HepG2 (cell line): ENCODE measurements at regions not wholly inside any gene's neighbourhood (a gene's known extent, or its start where the extent isn't known, plus 50 kb on each side); places are given as distances from the start of the nearest gene placed in this dataset.

ENCODE experiments used
- AHDC1 ChIP-seq: sonication (generic); formaldehyde crosslinking; IDR thresholded peaks from 2 replicates; pipeline ENCODE4 v1.5.1; 2020; ENCODE audit warnings: mild to moderate bottlenecking, missing genetic modification reagents, borderline replicate concordance
- FOXM1 ChIP-seq: sonication (generic); formaldehyde crosslinking; IDR thresholded peaks from 2 replicates; pipeline ENCODE4 v1.5.0; 2020; ENCODE audit warnings: missing genetic modification reagents
- HCFC1 ChIP-seq: fragments of 150-350 bp; IDR thresholded peaks from 2 replicates; pipeline ENCODE4 v1.6.1; 2014; ENCODE audit warnings: low read depth, low read length
- HDAC6 ChIP-seq: fragments of 200-600 bp; sonication (generic); IDR thresholded peaks from 2 replicates; pipeline ENCODE4 v1.7.0; 2017; ENCODE audit warnings: mild to moderate bottlenecking, antibody characterized with exemption, low read length, low read depth
- NR1H2 ChIP-seq: sonication (generic); formaldehyde crosslinking; IDR thresholded peaks from 2 replicates; pipeline ENCODE4 v1.8.1; 2022; ENCODE audit warnings: low read depth, missing genetic modification reagents, borderline replicate concordance
- RXRB ChIP-seq: IDR thresholded peaks from 2 replicates; pipeline ENCODE4 v1.6.1; 2016; ENCODE audit warnings: borderline replicate concordance, missing genetic modification reagents, missing compliant biosample characterization
- TP53 ChIP-seq: sonication (generic); formaldehyde crosslinking; conservative IDR thresholded peaks from 2 replicates; pipeline ENCODE4 v1.4.0; 2020; ENCODE audit warnings: missing genetic modification reagents
- ZNF10 ChIP-seq: sonication (generic); formaldehyde crosslinking; IDR thresholded peaks from 2 replicates; pipeline ENCODE4 v1.4.0; 2020; ENCODE audit warnings: mild to moderate bottlenecking, low read depth, missing genetic modification reagents, borderline replicate concordance
- ZNF124 ChIP-seq: sonication (generic); formaldehyde crosslinking; IDR thresholded peaks from 2 replicates; pipeline ENCODE4 v1.4.0; 2020; ENCODE audit warnings: missing genetic modification reagents
- TF ChIP-seq, protein P1 (sequence below): sonication (generic); formaldehyde crosslinking; IDR thresholded peaks from 2 replicates; pipeline ENCODE4 v1.5.0; 2020; ENCODE audit warnings: mild to moderate bottlenecking, missing genetic modification reagents, moderate library complexity
- TF ChIP-seq, protein P2 (sequence below): sonication (generic); formaldehyde crosslinking; IDR thresholded peaks from 2 replicates; pipeline ENCODE4 v1.4.0; 2020; ENCODE audit warnings: missing genetic modification reagents
- TF ChIP-seq, protein P3 (sequence below): sonication (generic); formaldehyde crosslinking; IDR thresholded peaks from 2 replicates; pipeline ENCODE4 v1.5.0; 2020; ENCODE audit warnings: missing genetic modification reagents, mild to moderate bottlenecking, borderline replicate concordance
- TF ChIP-seq, protein P4 (sequence below): sonication (generic); formaldehyde crosslinking; IDR thresholded peaks from 2 replicates; pipeline ENCODE4 v1.4.0; 2020; ENCODE audit warnings: missing genetic modification reagents, mild to moderate bottlenecking, borderline replicate concordance

GRCh38 chr2:172313715-172314341 lies 113.6 kb upstream of the ITGA6 start:
- TF ChIP-seq, protein P1, sequence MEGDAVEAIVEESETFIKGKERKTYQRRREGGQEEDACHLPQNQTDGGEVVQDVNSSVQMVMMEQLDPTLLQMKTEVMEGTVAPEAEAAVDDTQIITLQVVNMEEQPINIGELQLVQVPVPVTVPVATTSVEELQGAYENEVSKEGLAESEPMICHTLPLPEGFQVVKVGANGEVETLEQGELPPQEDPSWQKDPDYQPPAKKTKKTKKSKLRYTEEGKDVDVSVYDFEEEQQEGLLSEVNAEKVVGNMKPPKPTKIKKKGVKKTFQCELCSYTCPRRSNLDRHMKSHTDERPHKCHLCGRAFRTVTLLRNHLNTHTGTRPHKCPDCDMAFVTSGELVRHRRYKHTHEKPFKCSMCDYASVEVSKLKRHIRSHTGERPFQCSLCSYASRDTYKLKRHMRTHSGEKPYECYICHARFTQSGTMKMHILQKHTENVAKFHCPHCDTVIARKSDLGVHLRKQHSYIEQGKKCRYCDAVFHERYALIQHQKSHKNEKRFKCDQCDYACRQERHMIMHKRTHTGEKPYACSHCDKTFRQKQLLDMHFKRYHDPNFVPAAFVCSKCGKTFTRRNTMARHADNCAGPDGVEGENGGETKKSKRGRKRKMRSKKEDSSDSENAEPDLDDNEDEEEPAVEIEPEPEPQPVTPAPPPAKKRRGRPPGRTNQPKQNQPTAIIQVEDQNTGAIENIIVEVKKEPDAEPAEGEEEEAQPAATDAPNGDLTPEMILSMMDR (CRISPR knock-in tag) = no peak
- no peak for TF ChIP-seq RXRB (CRISPR knock-in tag)
- TF ChIP-seq TP53 = no peak
- TF ChIP-seq, protein P2, sequence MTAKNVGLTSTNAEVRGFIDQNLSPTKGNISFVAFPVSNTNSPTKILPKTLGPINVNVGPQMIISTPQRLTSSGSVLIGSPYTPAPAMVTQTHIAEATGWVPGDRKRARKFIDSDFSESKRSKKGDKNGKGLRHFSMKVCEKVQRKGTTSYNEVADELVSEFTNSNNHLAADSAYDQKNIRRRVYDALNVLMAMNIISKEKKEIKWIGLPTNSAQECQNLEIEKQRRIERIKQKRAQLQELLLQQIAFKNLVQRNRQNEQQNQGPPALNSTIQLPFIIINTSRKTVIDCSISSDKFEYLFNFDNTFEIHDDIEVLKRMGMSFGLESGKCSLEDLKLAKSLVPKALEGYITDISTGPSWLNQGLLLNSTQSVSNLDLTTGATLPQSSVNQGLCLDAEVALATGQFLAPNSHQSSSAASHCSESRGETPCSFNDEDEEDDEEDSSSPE (CRISPR knock-in tag) = no peak
- TF ChIP-seq ZNF10 (CRISPR knock-in tag) = no peak
- no peak for TF ChIP-seq NR1H2 (CRISPR knock-in tag)
- no peak for TF ChIP-seq HCFC1
- TF ChIP-seq, protein P3, sequence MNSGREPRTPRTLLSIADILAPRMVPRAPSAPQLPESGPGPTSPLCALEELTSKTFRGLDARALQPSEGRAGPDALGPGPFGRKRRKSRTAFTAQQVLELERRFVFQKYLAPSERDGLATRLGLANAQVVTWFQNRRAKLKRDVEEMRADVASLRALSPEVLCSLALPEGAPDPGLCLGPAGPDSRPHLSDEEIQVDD (CRISPR knock-in tag) = no peak
- TF ChIP-seq, protein P4, sequence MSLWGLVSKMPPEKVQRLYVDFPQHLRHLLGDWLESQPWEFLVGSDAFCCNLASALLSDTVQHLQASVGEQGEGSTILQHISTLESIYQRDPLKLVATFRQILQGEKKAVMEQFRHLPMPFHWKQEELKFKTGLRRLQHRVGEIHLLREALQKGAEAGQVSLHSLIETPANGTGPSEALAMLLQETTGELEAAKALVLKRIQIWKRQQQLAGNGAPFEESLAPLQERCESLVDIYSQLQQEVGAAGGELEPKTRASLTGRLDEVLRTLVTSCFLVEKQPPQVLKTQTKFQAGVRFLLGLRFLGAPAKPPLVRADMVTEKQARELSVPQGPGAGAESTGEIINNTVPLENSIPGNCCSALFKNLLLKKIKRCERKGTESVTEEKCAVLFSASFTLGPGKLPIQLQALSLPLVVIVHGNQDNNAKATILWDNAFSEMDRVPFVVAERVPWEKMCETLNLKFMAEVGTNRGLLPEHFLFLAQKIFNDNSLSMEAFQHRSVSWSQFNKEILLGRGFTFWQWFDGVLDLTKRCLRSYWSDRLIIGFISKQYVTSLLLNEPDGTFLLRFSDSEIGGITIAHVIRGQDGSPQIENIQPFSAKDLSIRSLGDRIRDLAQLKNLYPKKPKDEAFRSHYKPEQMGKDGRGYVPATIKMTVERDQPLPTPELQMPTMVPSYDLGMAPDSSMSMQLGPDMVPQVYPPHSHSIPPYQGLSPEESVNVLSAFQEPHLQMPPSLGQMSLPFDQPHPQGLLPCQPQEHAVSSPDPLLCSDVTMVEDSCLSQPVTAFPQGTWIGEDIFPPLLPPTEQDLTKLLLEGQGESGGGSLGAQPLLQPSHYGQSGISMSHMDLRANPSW (CRISPR knock-in tag) = no peak
- TF ChIP-seq ZNF124 (CRISPR knock-in tag) = no peak
- TF ChIP-seq FOXM1 (CRISPR knock-in tag) = no peak
- TF ChIP-seq AHDC1 (CRISPR knock-in tag) = no peak
- no peak for TF ChIP-seq HDAC6
